ENCODE measurements at regions not wholly inside any gene's neighbourhood (a gene's known extent, or its start where the extent isn't known, plus 50 kb on each side); places are given as distances from the start of the nearest gene placed in this dataset.

DNA sequence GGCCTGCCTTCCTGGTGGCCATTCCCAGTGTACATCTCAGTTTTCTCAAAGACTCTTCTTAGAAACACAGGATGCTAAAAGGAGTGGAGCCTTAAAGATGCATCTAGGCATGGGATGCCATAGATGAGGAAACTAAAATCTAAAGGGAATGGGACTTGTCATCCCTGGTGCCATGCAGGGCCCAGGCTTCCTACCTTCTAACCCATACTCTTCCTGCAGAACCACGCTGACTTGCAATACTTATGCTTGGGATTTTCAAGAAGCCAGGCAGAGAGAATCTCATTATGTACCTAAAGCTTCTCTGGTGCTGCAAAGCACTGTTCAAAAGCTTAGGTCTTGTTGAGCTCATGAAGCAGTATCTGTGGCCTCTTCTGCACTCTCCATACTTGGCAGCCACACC is 329.1 kb downstream of the CYRIA start:
- Mint-ChIP-seq H3K4me3 (no peak overlapping the region), H3K4me1 (peaks cover 32% of the 10 kb centered on the region), H3K27me3 (ENCODE audit: low read depth) (no peaks in the 10 kb centered on the region), H3K9me3 (peaks cover 18% of the 10 kb centered on the region), H3K36me3 (ENCODE audit: low read depth) (peaks cover 19% of the 10 kb centered on the region), H3K27ac (ENCODE audit: unreplicated experiment) (no peak overlapping the region)
- TF ChIP-seq, protein P1, sequence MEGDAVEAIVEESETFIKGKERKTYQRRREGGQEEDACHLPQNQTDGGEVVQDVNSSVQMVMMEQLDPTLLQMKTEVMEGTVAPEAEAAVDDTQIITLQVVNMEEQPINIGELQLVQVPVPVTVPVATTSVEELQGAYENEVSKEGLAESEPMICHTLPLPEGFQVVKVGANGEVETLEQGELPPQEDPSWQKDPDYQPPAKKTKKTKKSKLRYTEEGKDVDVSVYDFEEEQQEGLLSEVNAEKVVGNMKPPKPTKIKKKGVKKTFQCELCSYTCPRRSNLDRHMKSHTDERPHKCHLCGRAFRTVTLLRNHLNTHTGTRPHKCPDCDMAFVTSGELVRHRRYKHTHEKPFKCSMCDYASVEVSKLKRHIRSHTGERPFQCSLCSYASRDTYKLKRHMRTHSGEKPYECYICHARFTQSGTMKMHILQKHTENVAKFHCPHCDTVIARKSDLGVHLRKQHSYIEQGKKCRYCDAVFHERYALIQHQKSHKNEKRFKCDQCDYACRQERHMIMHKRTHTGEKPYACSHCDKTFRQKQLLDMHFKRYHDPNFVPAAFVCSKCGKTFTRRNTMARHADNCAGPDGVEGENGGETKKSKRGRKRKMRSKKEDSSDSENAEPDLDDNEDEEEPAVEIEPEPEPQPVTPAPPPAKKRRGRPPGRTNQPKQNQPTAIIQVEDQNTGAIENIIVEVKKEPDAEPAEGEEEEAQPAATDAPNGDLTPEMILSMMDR (conservative IDR thresholded peaks at IDR 0.05): no peak
- DNase-seq (ENCODE audit: low read depth, low spot score): no peak

DNA sequence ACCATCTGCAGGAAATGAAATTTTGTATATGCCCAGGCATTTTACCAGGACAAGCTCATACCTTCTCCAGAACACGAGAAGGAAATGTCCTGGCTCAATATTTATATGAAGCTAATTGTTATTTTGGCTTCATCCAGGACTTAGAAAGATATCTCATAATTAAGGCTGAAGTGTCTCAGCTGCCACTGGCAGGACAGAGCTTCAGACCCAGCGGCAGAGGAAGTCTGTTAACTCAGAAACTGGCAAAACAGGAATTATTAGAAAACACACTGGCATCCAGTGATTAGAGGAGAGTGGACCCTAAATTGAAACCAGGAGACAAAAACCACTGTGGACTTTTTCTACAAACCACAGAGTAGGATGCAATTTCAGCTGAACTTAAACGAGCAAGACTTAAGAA is 329.7 kb downstream of the CYRIA start:
- DNase-seq (ENCODE audit: low read depth, low spot score): no peak
- peaks cover 18% of the 10 kb centered on the region for H3K9me3 Mint-ChIP-seq
- TF ChIP-seq, protein P1 (conservative IDR thresholded peaks at IDR 0.05): no peak
- no peak overlapping the region for H3K27ac Mint-ChIP-seq (ENCODE audit: unreplicated experiment)
- H3K4me3 Mint-ChIP-seq: no peak overlapping the region
- H3K36me3 Mint-ChIP-seq (ENCODE audit: low read depth): peaks cover 19% of the 10 kb centered on the region
- H3K4me1 Mint-ChIP-seq: peaks cover 38% of the 10 kb centered on the region
- no peaks in the 10 kb centered on the region for H3K27me3 Mint-ChIP-seq (ENCODE audit: low read depth)

DNA sequence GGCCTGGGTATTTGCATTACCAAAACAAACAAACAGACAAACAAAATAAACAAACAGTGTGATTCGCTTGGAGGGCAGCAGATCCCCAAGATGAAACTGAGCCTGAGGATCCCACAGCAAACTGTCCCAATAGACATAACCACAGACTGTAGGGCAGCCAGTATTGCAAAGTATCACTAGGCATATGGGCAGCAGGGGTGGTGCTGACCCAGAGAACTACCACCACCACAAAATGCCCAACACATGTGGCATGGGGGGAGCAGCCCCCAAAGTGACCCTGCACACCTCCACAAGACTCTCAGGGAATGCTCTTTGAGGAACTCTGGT is 330.1 kb downstream of the CYRIA start:
- Mint-ChIP-seq H3K9me3 (peaks cover 18% of the 10 kb centered on the region), H3K4me3 (no peak overlapping the region), H3K27ac (ENCODE audit: unreplicated experiment) (no peak overlapping the region), H3K36me3 (ENCODE audit: low read depth) (peaks cover 19% of the 10 kb centered on the region), H3K4me1 (peaks cover 41% of the 10 kb centered on the region), H3K27me3 (ENCODE audit: low read depth) (no peaks in the 10 kb centered on the region)
- TF ChIP-seq, protein P1 (conservative IDR thresholded peaks at IDR 0.05): no peak
- no peak for DNase-seq (ENCODE audit: low read depth, low spot score)

DNA sequence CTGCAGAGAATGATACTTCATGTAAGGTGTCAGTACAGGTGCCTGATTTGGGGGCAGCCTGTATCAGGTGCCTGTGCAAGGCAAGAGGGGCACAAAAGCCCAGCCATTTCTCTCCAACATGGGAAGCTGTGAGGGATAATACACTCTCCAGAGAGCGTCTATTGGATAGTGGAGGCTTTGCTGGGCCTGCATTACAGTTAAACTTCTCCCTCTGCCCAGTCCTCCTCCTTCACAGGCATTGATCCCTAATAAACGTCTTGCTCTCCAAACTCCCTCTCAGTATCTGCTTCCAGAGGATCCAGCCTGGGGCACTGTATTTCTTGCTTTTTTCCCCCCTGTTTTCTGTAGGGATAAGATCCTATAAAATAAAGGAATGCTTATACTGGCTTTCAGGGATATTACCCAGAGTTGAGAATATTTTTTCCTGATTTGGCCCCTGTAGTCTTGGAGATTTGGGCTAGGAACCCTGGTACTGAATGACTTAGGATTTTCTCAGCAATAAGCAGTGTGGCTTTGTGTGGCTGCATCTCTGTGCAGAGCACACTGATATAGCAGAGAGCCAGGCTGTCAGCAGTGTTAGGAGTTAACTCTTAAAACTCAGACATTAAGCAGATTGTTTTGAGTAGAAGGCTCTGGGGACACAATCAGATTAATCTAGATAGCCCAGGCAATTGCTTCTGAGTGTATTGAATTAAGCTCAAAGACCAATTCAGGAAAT is 330.6 kb downstream of the CYRIA start:
- H3K4me1 Mint-ChIP-seq: peaks cover 44% of the 10 kb centered on the region

DNA sequence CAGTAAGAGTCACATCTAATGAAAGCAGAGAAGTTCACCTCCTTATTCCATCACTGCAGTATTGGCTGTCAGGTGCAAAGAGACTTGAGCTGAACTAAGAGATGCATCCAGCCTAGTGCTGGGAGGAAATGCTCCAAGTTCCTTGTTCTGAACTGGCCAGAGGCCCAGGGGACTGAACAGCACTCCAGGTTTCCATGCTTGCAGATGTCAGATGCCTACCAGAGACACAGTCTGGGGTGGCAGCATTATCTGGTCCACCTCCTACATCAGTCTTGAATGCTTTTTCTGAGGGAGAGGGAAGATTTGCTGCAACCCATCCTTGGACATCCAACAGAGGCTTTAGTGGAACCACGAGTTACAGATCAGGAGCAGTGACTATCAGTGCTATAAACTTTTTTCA is 331.3 kb downstream of the CYRIA start:
- Mint-ChIP-seq H3K27ac (ENCODE audit: unreplicated experiment) (no peak overlapping the region), H3K36me3 (ENCODE audit: low read depth) (peaks cover 10% of the 10 kb centered on the region), H3K4me3 (no peak overlapping the region), H3K27me3 (ENCODE audit: low read depth) (no peaks in the 10 kb centered on the region), H3K4me1 (peaks cover 51% of the 10 kb centered on the region), H3K9me3 (peaks cover 10% of the 10 kb centered on the region)
- DNase-seq (ENCODE audit: low read depth, low spot score): no peak
- TF ChIP-seq, protein P1 (conservative IDR thresholded peaks at IDR 0.05): no peak

More for the DNA sequence above, 330.6 kb downstream of the CYRIA start:
- TF ChIP-seq, protein P1 (conservative IDR thresholded peaks at IDR 0.05): no peak
- no peak for DNase-seq (ENCODE audit: low read depth, low spot score)
- Mint-ChIP-seq H3K4me3 (peak overlapping the region; percentile 18), H3K36me3 (ENCODE audit: low read depth) (peaks cover 17% of the 10 kb centered on the region), H3K27ac (ENCODE audit: unreplicated experiment) (no peak overlapping the region), H3K9me3 (peaks cover 16% of the 10 kb centered on the region), H3K27me3 (ENCODE audit: low read depth) (no peaks in the 10 kb centered on the region)

Measured in neural crest cell (in vitro differentiated cells).